IPS-20b (cell line): ENCODE measurements at regions not wholly inside any gene's neighbourhood (a gene's known extent, or its start where the extent isn't known, plus 50 kb on each side); places are given as distances from the start of the nearest gene placed in this dataset.

Experiments
- H3K27ac ChIP-seq: one replicate; pipeline ENCODE4 v1.5.1; 2013; ENCODE audit warnings: low read length
- H3K27me3 ChIP-seq: 2 replicates; pipeline ENCODE4 v1.6.1; 2013; ENCODE audit warnings: mild to moderate bottlenecking, low read length, inconsistent platforms; ENCODE audit not compliant: insufficient read depth
- H3K36me3 ChIP-seq: 2 replicates; pipeline ENCODE4 v1.6.1; 2013; ENCODE audit warnings: low read depth, mild to moderate bottlenecking, inconsistent platforms, low read length, moderate library complexity; ENCODE audit not compliant: insufficient read depth
- H3K4me1 ChIP-seq: 2 replicates; pipeline ENCODE4 v1.6.1; 2013; ENCODE audit warnings: mild to moderate bottlenecking, control low read depth, inconsistent platforms, low read length, moderate library complexity; ENCODE audit not compliant: insufficient read depth
- H3K4me3 ChIP-seq: 2 replicates; pipeline ENCODE4 v1.5.1; 2013; ENCODE audit warnings: mild to moderate bottlenecking, low read length, inconsistent platforms
- H3K9ac ChIP-seq: 2 replicates; pipeline ENCODE4 v1.6.1; 2013; ENCODE audit warnings: low read depth, mild to moderate bottlenecking, inconsistent platforms, low read length, moderate library complexity
- H3K9me3 ChIP-seq: 2 replicates; pipeline ENCODE4 v1.6.1; 2013; ENCODE audit warnings: mild to moderate bottlenecking, low read depth, low read length, inconsistent platforms; ENCODE audit not compliant: insufficient read depth

DNA sequence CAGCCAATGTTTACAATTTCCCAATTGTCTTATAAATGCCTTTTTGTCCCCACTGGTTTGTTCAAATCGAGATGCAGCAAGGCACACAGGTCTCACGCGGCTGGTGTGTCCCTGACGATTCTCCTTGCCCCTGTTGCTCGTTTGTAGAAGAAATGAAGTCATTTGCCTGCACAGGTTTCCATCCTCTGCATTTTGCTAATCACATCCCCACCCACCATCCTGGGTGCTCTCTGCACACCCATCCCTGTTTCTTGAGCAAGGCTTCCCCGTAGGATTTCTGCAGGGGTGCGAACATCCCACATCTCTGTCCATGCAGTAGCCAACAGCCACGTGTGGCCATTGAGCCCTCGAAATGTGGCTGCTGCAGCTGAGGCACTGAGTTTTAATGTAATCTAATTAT lies 59.8 kb upstream of the SOX1 start:
- Histone ChIP-seq H3K4me1 (no peaks in the 10 kb centered on the region), H3K9me3 (no peaks in the 10 kb centered on the region; the same call in 1 of the 2 replicates), H3K27me3 (peaks cover 13% of the 10 kb centered on the region), H3K9ac (no peak overlapping the region), H3K27ac (no peak overlapping the region), H3K4me3 (no peak overlapping the region), H3K36me3 (no peaks in the 10 kb centered on the region)

DNA sequence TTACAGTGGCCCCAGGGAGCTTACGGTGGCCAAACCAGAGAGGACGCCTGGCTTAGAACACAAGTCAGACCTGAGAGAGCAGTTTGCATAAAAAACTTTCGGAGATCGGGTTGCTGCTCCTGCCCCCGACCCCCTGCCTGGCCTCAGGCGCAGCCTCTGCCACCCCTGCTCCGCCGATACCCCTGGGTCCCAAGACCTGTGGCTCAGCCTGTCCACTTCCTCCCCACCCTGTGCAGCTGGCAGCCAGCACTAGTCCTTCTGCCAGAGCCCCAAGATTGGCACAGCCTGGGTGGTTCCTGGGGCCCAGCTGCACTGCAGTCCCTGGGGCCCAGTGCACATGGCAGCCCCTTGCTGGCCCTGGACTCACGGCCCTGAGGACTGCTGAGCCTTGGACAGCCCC lies 56.2 kb upstream of the SOX1 start:
- Histone ChIP-seq H3K4me3 (no peak overlapping the region), H3K36me3 (no peaks in the 10 kb centered on the region), H3K27me3 (no peaks in the 10 kb centered on the region), H3K4me1 (no peaks in the 10 kb centered on the region), H3K9ac (no peak overlapping the region), H3K9me3 (peaks cover 5% of the 10 kb centered on the region; the same call in 1 of the 2 replicates), H3K27ac (no peak overlapping the region)

DNA sequence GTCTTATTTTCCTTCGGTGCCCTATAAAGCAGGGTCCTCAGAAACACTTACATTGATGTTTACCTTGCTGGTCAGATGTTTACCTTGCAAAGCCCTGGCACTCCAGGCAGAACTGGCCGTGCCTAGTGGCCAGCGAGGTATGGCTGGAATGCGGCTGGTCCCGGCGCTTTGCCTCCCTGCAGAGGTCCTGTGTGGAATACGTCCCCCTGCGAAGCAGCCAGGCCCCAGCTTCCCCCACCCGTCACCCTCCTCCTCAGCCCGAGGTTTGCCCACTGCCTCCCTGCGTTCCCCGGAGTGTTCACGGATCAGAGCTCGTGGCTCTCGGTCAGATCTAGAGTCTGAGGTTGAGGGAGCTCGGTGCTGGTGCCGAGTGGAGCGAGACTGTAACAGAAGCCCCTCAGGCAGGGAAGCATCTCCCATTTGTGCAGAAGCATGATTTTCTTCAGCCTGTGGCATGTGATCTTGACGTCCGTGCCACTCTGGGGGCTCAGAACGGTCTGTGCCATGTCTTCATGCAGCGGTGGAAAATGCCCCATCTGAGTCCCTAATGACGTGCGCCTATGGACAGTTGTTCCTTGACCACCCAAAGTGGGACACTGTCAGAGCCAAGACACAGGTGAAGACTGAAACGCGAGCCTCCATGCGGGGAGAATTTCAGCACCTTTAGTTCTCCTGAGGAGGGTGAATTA lies 54.8 kb upstream of the SOX1 start:
- H3K36me3 ChIP-seq = no peaks in the 10 kb centered on the region
- H3K9me3 ChIP-seq = peaks cover 5% of the 10 kb centered on the region; the same call in 1 of the 2 replicates
- H3K27ac ChIP-seq = no peak overlapping the region
- H3K4me3 ChIP-seq = no peak overlapping the region
- no peaks in the 10 kb centered on the region for H3K4me1 ChIP-seq
- no peak overlapping the region for H3K9ac ChIP-seq
- no peaks in the 10 kb centered on the region for H3K27me3 ChIP-seq

DNA sequence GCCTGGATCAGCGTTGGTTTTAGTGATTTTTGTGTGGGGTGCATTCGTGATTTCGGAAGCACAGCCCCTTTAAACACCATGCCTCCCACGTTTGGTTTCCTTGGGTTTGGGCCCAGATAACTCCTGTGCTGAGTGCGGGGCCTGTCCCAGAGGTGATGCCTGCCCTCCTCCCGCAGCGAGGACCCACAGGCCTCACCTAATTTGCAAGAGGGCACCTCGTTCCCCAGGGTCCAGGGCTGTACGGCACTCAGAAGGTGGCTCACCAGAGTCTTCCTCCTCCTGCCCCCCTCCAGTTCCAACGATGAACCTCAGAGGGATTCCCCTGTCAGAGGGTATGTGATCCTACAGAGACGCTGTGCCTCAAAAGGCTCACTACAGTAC lies 54.3 kb upstream of the SOX1 start:
- no peaks in the 10 kb centered on the region for H3K27me3 ChIP-seq
- H3K4me1 ChIP-seq = no peaks in the 10 kb centered on the region
- no peak overlapping the region for H3K9ac ChIP-seq
- H3K9me3 ChIP-seq = peaks cover 5% of the 10 kb centered on the region; the same call in 1 of the 2 replicates
- H3K36me3 ChIP-seq = no peaks in the 10 kb centered on the region
- no peak overlapping the region for H3K4me3 ChIP-seq
- no peak overlapping the region for H3K27ac ChIP-seq

DNA sequence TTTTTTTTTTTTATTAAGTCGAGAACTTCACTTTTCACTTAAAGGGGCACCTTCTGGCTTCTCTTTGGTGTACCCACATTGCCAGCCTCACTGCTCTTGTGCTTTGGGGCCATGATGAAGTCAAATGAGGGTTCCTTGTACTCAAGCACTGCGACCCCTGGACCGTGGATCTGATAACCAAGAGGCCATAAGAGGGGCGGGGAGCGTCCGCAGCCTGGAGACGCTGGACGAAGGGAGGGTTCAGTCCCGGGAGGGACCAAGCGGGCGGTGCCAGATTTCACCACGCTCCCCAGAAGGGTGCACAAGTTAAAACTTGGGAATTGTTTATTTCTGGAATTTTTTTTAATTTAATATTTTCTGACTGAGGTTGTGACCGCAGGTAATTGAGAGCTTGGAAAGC lies 53.3 kb upstream of the SOX1 start:
- Histone ChIP-seq H3K36me3 (no peaks in the 10 kb centered on the region), H3K9ac (no peak overlapping the region), H3K4me1 (no peaks in the 10 kb centered on the region), H3K4me3 (no peak overlapping the region), H3K9me3 (peaks cover 5% of the 10 kb centered on the region; the same call in 1 of the 2 replicates), H3K27ac (no peak overlapping the region), H3K27me3 (no peaks in the 10 kb centered on the region)

DNA sequence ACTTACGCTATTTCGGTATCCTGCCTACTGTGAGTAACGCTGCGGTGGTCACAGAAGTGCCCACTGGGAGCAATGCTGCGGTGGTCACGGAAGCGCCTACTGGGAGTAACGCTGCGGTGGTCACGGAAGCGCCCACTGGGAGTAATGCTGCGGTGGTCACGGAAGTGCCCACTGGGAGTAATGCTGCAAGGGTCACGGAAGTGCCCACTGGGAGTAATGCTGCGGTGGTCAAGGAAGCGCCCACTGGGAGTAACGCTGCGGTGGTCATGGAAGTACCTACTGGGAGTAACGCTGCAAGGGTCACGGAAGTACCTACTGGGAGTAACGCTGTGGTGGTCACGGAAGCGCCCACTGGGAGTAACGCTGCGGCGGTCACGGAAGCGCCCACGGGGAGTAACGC lies 52.1 kb upstream of the SOX1 start:
- Histone ChIP-seq H3K4me3 (no peak overlapping the region), H3K36me3 (no peaks in the 10 kb centered on the region), H3K9me3 (peaks cover 5% of the 10 kb centered on the region; the same call in 1 of the 2 replicates), H3K27ac (no peak overlapping the region), H3K9ac (no peak overlapping the region), H3K27me3 (no peaks in the 10 kb centered on the region), H3K4me1 (no peaks in the 10 kb centered on the region)
